Inferior parietal cortex (tissue), 1 donor: ENCODE measurements at regions not wholly inside any gene's neighbourhood (a gene's known extent, or its start where the extent isn't known, plus 50 kb on each side); places are given as distances from the start of the nearest gene placed in this dataset.

Source experiments
- DNase-seq: peaks from one replicate; pipeline ENCODE4 v3.0.0-alpha.2; 2016; ENCODE audit errors: extremely low spot score

- no peak for DNase-seq
Observed at GRCh38 chr2:150165988-150166312, 321.5 kb downstream of the RND3 start.

- DNase-seq, result no peak
Observed at GRCh38 chr2:150165442-150165841, 322.0 kb downstream of the RND3 start.

- no peak for DNase-seq
Observed at GRCh38 chr2:150162241-150162942, 325.1 kb downstream of the RND3 start.

GRCh38 chr2:150160058-150160457 is 327.4 kb downstream of the RND3 start:
- DNase-seq, result no peak

GRCh38 chr2:150159300-150159699 is 328.2 kb downstream of the RND3 start:
- no peak for DNase-seq

- DNase-seq, result no peak
Observed at GRCh38 chr2:150156876-150157275, 330.6 kb downstream of the RND3 start.

- no peak for DNase-seq
Observed at GRCh38 chr2:150156415-150156814, 331.1 kb downstream of the RND3 start.

- DNase-seq, result no peak
Observed at GRCh38 chr2:150154308-150154797, 333.1 kb downstream of the RND3 start.

- no peak for DNase-seq
Observed at GRCh38 chr2:150153646-150154307, 333.7 kb downstream of the RND3 start.

GRCh38 chr2:150152230-150152629 is 335.2 kb downstream of the RND3 start:
- DNase-seq, result no peak

- no peak for DNase-seq
Observed at GRCh38 chr2:150150144-150150543, 337.3 kb downstream of the RND3 start.

GRCh38 chr2:150147889-150148683 is 339.4 kb downstream of the RND3 start:
- DNase-seq, result no peak

GRCh38 chr2:150146879-150147278 is 340.6 kb downstream of the RND3 start:
- DNase-seq, result no peak

GRCh38 chr2:150145299-150145692 is 342.2 kb downstream of the RND3 start:
- no peak for DNase-seq

- no peak for DNase-seq
Observed at GRCh38 chr2:150144546-150145298, 342.7 kb downstream of the RND3 start.

GRCh38 chr2:150143087-150143536 is 344.4 kb downstream of the RND3 start:
- DNase-seq, result no peak

- no peak for DNase-seq
Observed at GRCh38 chr2:150142561-150142960, 344.9 kb downstream of the RND3 start.

- no peak for DNase-seq
Observed at GRCh38 chr2:150141226-150142001, 346.1 kb downstream of the RND3 start.

- DNase-seq, result no peak
Observed at GRCh38 chr2:150140777-150141176, 346.7 kb downstream of the RND3 start.

GRCh38 chr2:150138587-150138986 is 348.9 kb downstream of the RND3 start:
- no peak for DNase-seq
